Keratinocyte (primary cell): ENCODE measurements at regions not wholly inside any gene's neighbourhood (a gene's known extent, or its start where the extent isn't known, plus 50 kb on each side); places are given as distances from the start of the nearest gene placed in this dataset.

Source experiments
- DNase-seq: peaks from one replicate; pipeline ENCODE4 v3.0.0-alpha.2; 2011; ENCODE audit warnings: low read depth, missing footprints, low spot score
- FAIRE-seq: peaks from 2 replicates; lab custom pipeline; 2011; peaks lifted over from hg19 to GRCh38; lab: Jason Lieb, UNC
- H2AFZ ChIP-seq: 2 replicates; pipeline ENCODE4 v1.6.0; 2012; ENCODE audit warnings: low read length, control low read depth, inconsistent platforms; ENCODE audit not compliant: control insufficient read depth
- H3K27ac ChIP-seq: 2 replicates; pipeline ENCODE4 v1.5.1; 2011; ENCODE audit warnings: low read length; ENCODE audit not compliant: control insufficient read depth, insufficient read depth
- H3K27me3 ChIP-seq: 3 replicates; pipeline ENCODE4 v1.6.0; 2011; ENCODE audit warnings: low read length; ENCODE audit not compliant: control insufficient read depth, insufficient read depth; ENCODE audit errors: extremely low read depth
- H3K36me3 ChIP-seq, 2 experiments: 2 replicates in 1 of 2; 3 replicates in 1 of 2; pipeline ENCODE4 v1.5.1; 2011; ENCODE audit warnings: low read length in 2 of 2, mild to moderate bottlenecking in 1 of 2; ENCODE audit not compliant: control insufficient read depth in 2 of 2, insufficient read depth in 2 of 2; ENCODE audit errors: extremely low read depth in 1 of 2
- H3K4me1 ChIP-seq: 3 replicates; pipeline ENCODE4 v1.5.1; 2011; ENCODE audit warnings: low read length; ENCODE audit not compliant: control insufficient read depth, insufficient read depth; ENCODE audit errors: extremely low read depth
- H3K4me2 ChIP-seq: 3 replicates; pipeline ENCODE4 v1.6.0; 2011; ENCODE audit warnings: low read depth, low read length; ENCODE audit not compliant: control insufficient read depth, insufficient read depth; ENCODE audit errors: extremely low read depth
- H3K4me3 ChIP-seq, 3 experiments: fragments of 200-600 bp in 1 of 3; sonication (generic) in 1 of 3; 2 replicates in 2 of 3; 3 replicates in 1 of 3; pipeline ENCODE4 v1.5.1; 2011 to 2016; ENCODE audit warnings: low read length in 3 of 3, mild to moderate bottlenecking in 3 of 3, control low read depth in 2 of 3, inconsistent platforms in 1 of 3, low read depth in 1 of 3, mixed read lengths in 1 of 3, mixed run types in 1 of 3, moderate library complexity in 1 of 3; ENCODE audit not compliant: control insufficient read depth in 2 of 3, insufficient read depth in 2 of 3; ENCODE audit errors: extremely low read depth in 1 of 3
- H3K79me2 ChIP-seq: 2 replicates; pipeline ENCODE4 v1.6.0; 2012; ENCODE audit warnings: low read length; ENCODE audit not compliant: control insufficient read depth, insufficient read depth
- H3K9ac ChIP-seq: 3 replicates; pipeline ENCODE4 v1.6.0; 2011; ENCODE audit warnings: low read length; ENCODE audit not compliant: control insufficient read depth, insufficient read depth; ENCODE audit errors: extremely low read depth
- H3K9me1 ChIP-seq: 3 replicates; pipeline ENCODE4 v1.6.0; 2011; ENCODE audit warnings: low read length; ENCODE audit not compliant: control insufficient read depth, insufficient read depth; ENCODE audit errors: extremely low read depth
- H3K9me3 ChIP-seq: 2 replicates; pipeline ENCODE4 v1.5.1; 2012; ENCODE audit warnings: low read depth, low read length; ENCODE audit not compliant: control insufficient read depth
- H4K20me1 ChIP-seq: 3 replicates; pipeline ENCODE4 v1.6.0; 2011; ENCODE audit warnings: low read length; ENCODE audit not compliant: control insufficient read depth, insufficient read depth; ENCODE audit errors: extremely low read depth
- CTCF ChIP-seq, 3 experiments: IDR thresholded peaks in 1 of 3; conservative IDR thresholded peaks in 1 of 3; optimal IDR thresholded peaks in 1 of 3; 2 replicates in 2 of 3; 3 replicates in 1 of 3; pipeline versions ENCODE3 to v1.5.1; 2011; ENCODE audit warnings: low read length in 3 of 3, mild to moderate bottlenecking in 3 of 3, moderate library complexity in 2 of 3, control low read depth in 1 of 3, inconsistent platforms in 1 of 3; ENCODE audit not compliant: insufficient read depth in 2 of 3; ENCODE audit errors: extremely low read depth in 1 of 3
- EZH2 ChIP-seq: IDR thresholded peaks from one replicate; pipeline ENCODE4 v1.6.1; 2012; ENCODE audit warnings: inconsistent platforms, mild to moderate bottlenecking, low read length, moderate library complexity
- dilution Hi-C: fragments of 300-500 bp; cut with MboI; formaldehyde crosslinking; loops from one replicate; pipeline ENCODE4 v1.7.0; 2020; ENCODE audit warnings: low sequenced_read_pairs; ENCODE audit not compliant: extremely low pct_ligation_motif_present

- Histone ChIP-seq H3K27ac (no peak overlapping the region), H4K20me1 (no peaks in the 10 kb centered on the region), H3K79me2 (no peaks in the 10 kb centered on the region), H3K27me3 (no peaks in the 10 kb centered on the region), H3K9me1 (no peaks in the 10 kb centered on the region), H3K4me1 (no peaks in the 10 kb centered on the region), H3K4me3 (no peak overlapping the region), H3K9ac (no peak overlapping the region), H3K4me2 (no peak overlapping the region), H3K9me3 (no peaks in the 10 kb centered on the region), H3K36me3 (no peaks in the 10 kb centered on the region), H2AFZ (no peak overlapping the region)
- no peak for TF ChIP-seq EZH2
- no peak for TF ChIP-seq CTCF (optimal IDR thresholded peaks at IDR 0.05 in 1 of 3, IDR thresholded peaks at IDR 0.05 in 1 of 3, conservative IDR thresholded peaks at IDR 0.05 in 1 of 3; ENCODE audit: extremely low read depth in 1 of 3, insufficient read depth in 2 of 3, low read length in 3 of 3)
- FAIRE-seq (no peak), DNase-seq (no peak)
- dilution Hi-C loops: no loop called here
These were observed 223.4 kb downstream of the SP3 start for GRCh38 chr2:173741759-173742158.

- TF ChIP-seq EZH2 (no peak), CTCF (optimal IDR thresholded peaks at IDR 0.05 in 1 of 3, IDR thresholded peaks at IDR 0.05 in 1 of 3, conservative IDR thresholded peaks at IDR 0.05 in 1 of 3; ENCODE audit: extremely low read depth in 1 of 3, insufficient read depth in 2 of 3, low read length in 3 of 3) (no peak)
- dilution Hi-C loops: no loop called here
- Histone ChIP-seq H3K79me2 (no peaks in the 10 kb centered on the region), H3K4me3 (no peak overlapping the region), H3K27ac (no peak overlapping the region), H3K9ac (no peak overlapping the region), H3K4me1 (no peaks in the 10 kb centered on the region), H4K20me1 (no peaks in the 10 kb centered on the region), H3K36me3 (no peaks in the 10 kb centered on the region), H3K4me2 (no peak overlapping the region), H2AFZ (no peak overlapping the region), H3K27me3 (no peaks in the 10 kb centered on the region), H3K9me1 (no peaks in the 10 kb centered on the region), H3K9me3 (no peaks in the 10 kb centered on the region)
- FAIRE-seq (no peak), DNase-seq (no peak)
These were observed 218.1 kb downstream of the SP3 start for GRCh38 chr2:173747035-173747434.
